CD4-positive, alpha-beta T cell treated with Interleukin-17A for 4 hours (primary cell): ENCODE measurements at regions not wholly inside any gene's neighbourhood (a gene's known extent, or its start where the extent isn't known, plus 50 kb on each side); places are given as distances from the start of the nearest gene placed in this dataset.
"Not testable (repeated sequence)": the region's sequence is repeated elsewhere in the genome, so short reads cannot be mapped to it uniquely, and the experiment has no call there.

Experiments
- DNase-seq: peaks from one replicate; pipeline ENCODE4 v3.0.0-alpha.2; 2020; ENCODE audit warnings: mixed read lengths

DNA sequence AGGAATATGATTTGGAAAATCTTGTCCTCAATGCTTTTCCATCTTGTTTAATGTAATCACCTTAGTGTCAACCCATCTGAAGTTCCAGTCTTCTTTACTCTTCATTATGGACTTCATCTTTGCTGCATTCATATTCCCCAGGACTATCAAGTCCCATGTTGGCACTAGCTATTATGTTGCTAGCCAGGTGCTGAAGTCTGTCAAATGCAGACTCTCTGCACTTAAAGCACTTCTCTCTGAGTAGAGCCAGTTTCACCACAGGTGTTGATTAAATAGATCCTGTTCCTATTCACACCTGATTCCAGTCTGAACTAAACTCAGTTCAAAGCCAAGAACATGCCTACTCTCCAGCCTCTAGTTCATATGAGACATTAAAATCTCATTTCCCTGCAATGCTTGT, 75.0 kb upstream of the PKN2 start:
- no peak for DNase-seq

DNA sequence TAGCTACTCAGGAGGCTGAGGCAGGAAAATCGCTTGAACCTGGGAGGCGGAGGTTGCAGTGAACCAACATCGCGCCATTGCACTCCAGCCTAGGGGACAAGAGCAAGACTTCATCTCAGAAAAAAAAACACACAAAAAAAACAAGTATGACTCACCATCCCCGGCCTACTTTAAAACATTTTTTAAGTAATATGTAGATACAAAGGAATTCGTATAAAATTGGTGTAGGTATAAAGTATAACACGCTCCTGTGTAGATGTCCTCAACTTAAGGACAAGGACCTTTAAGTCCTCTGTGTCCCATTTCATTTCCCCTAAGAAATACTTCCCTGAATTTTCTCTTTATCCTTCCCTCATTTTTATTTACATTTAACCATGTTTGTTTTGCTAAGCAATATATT, 73.4 kb upstream of the PKN2 start:
- no peak for DNase-seq

DNA sequence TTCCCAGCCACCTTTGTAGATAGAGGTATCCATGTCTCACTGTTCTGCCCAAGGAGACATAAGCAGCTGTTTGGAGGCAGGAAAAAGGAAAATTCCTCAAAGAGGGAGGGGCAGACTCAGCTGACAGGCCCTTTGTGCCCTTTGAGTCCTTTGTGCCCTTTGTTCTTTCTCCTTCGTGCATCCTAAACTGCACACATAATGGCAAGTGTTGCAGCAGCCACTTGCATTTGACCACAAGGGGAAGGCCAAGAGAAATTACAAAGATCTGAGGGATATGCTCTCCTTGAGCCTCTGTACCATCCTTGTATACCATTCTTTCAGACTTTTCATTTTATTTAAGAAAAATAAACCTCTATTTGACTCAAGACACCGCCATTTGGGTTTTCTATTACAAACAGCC, 71.8 kb upstream of the PKN2 start:
- no peak for DNase-seq

DNA sequence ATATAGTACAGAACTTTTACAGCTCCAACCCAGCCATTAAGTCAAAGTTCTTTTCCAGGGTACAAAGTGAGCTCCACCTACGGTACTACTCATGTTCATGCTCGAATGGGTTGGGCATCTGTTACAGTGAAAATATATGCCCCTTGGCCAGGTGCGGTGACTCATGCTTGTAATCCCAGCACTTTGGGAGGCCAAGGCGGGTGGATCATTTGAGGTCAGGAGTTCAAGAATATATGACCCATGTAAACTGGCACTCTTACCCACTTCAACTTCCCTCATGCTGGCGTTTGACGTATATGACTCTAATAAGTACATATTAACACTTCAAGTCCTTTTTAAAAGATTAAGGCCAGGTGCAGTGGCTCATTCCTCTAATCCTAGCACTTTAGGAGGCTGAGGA, 71.3 kb upstream of the PKN2 start:
- no peak for DNase-seq

DNA sequence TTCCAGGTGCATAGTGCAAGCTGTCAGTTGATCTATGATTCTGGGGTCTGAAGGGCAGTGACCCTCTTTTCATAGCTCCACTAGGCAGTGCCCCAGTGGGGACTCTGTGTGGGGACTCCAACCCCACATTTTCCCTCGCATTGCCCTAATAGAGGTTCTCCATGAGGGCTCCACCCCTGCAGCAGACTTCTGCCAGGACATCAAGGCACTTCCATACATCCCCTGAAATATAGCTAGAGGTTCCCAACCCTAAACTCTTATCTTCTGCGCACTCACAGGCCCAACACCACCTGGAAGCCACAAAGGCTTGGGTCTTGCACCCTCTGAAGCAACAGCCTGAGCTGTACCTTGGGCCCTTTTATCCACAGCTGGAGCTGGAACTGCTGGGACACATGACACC, 65.7 kb upstream of the PKN2 start:
- no peak for DNase-seq

DNA sequence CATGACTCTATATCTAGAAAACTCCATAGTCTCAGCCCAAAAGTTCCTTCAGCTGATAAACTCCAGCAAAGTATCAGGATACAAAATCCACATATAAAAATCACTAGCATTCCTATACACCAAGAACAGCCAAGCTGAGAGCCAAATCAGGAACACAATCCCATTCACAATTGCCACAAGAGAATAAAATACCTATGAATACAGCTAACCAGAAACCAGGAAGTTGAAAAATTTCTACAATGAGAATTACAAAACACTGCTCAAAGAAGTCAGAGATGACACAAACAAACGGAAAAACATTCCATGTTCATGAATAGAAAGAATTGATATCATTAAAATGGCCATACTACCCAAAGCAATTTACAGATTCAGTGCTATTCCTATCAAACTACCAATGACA, 61.0 kb upstream of the PKN2 start:
- not testable (repeated sequence) for DNase-seq
